ENCODE measurements at regions not wholly inside any gene's neighbourhood (a gene's known extent, or its start where the extent isn't known, plus 50 kb on each side); places are given as distances from the start of the nearest gene placed in this dataset.

- H3K4me3 Mint-ChIP-seq = no peak overlapping the region
Observed at GRCh38 chr16:6103561-6103960, 1006.0 kb upstream of the EEF2KMT start.

GRCh38 chr16:6099102-6099501, 1001.5 kb upstream of the EEF2KMT start:
- Mint-ChIP-seq H3K27me3 (ENCODE audit: low read depth) (no peaks in the 10 kb centered on the region), H3K9me3 (peaks cover 5% of the 10 kb centered on the region)

More at GRCh38 chr16:6103561-6103960, 1006.0 kb upstream of the EEF2KMT start:
- Mint-ChIP-seq H3K27ac (no peak overlapping the region), H3K9me3 (peaks cover 5% of the 10 kb centered on the region), H3K36me3 (no peaks in the 10 kb centered on the region), H3K27me3 (ENCODE audit: low read depth) (no peaks in the 10 kb centered on the region), H3K4me1 (no peaks in the 10 kb centered on the region)
- TF ChIP-seq CTCF (IDR thresholded peaks at IDR 0.05; ENCODE audit: unreplicated experiment) = no peak
- DNase-seq (ENCODE audit: low spot score in 2 of 2, unreplicated experiment in 2 of 2) = no peak

GRCh38 chr16:6096931-6097670, 999.5 kb upstream of the EEF2KMT start:
- no peaks in the 10 kb centered on the region for H3K9me3 Mint-ChIP-seq
- H3K36me3 Mint-ChIP-seq = no peaks in the 10 kb centered on the region
- no peaks in the 10 kb centered on the region for H3K4me1 Mint-ChIP-seq
- H3K4me3 Mint-ChIP-seq = no peak overlapping the region
- H3K27ac Mint-ChIP-seq = no peak overlapping the region
- TF ChIP-seq CTCF (IDR thresholded peaks at IDR 0.05; ENCODE audit: unreplicated experiment) = no peak
- H3K27me3 Mint-ChIP-seq (ENCODE audit: low read depth) = no peaks in the 10 kb centered on the region
- DNase-seq (ENCODE audit: low spot score in 2 of 2, unreplicated experiment in 2 of 2) = no peak

More at GRCh38 chr16:6099102-6099501, 1001.5 kb upstream of the EEF2KMT start:
- Mint-ChIP-seq H3K4me1 (no peaks in the 10 kb centered on the region), H3K36me3 (no peaks in the 10 kb centered on the region), H3K27ac (no peak overlapping the region), H3K4me3 (no peak overlapping the region)
- TF ChIP-seq CTCF (IDR thresholded peaks at IDR 0.05; ENCODE audit: unreplicated experiment) = no peak
- DNase-seq (ENCODE audit: low spot score in 2 of 2, unreplicated experiment in 2 of 2) = no peak

GRCh38 chr16:6095414-6095813, 997.8 kb upstream of the EEF2KMT start:
- no peak for TF ChIP-seq CTCF (IDR thresholded peaks at IDR 0.05; ENCODE audit: unreplicated experiment)
- H3K36me3 Mint-ChIP-seq = no peaks in the 10 kb centered on the region
- no peak overlapping the region for H3K27ac Mint-ChIP-seq

GRCh38 chr16:6091021-6091420, 993.4 kb upstream of the EEF2KMT start:
- TF ChIP-seq CTCF (IDR thresholded peaks at IDR 0.05; ENCODE audit: unreplicated experiment) = no peak
- no peak for DNase-seq (ENCODE audit: low spot score in 2 of 2, unreplicated experiment in 2 of 2)
- H3K27ac Mint-ChIP-seq = no peak overlapping the region
- no peaks in the 10 kb centered on the region for H3K36me3 Mint-ChIP-seq
- H3K4me1 Mint-ChIP-seq = no peaks in the 10 kb centered on the region
- H3K9me3 Mint-ChIP-seq = peaks cover 17% of the 10 kb centered on the region
- no peaks in the 10 kb centered on the region for H3K27me3 Mint-ChIP-seq (ENCODE audit: low read depth)
- H3K4me3 Mint-ChIP-seq = no peak overlapping the region

More at GRCh38 chr16:6095414-6095813, 997.8 kb upstream of the EEF2KMT start:
- DNase-seq (ENCODE audit: low spot score in 2 of 2, unreplicated experiment in 2 of 2) = no peak
- H3K9me3 Mint-ChIP-seq = peaks cover 12% of the 10 kb centered on the region
- no peak overlapping the region for H3K4me3 Mint-ChIP-seq
- H3K27me3 Mint-ChIP-seq (ENCODE audit: low read depth) = no peaks in the 10 kb centered on the region
- no peaks in the 10 kb centered on the region for H3K4me1 Mint-ChIP-seq
